ENCODE measurements at regions not wholly inside any gene's neighbourhood (a gene's known extent, or its start where the extent isn't known, plus 50 kb on each side); places are given as distances from the start of the nearest gene placed in this dataset.

GRCh38 chrX:4878640-4879039 is 1165.2 kb upstream of the PRKX start:
- CTCF ChIA-PET, result no interaction called here

More at GRCh38 chrX:4878640-4879039, 1165.2 kb upstream of the PRKX start:
- H3K79me2 ChIP-seq (ENCODE audit: control insufficient read depth, insufficient read depth, low read length), result no peaks in the 10 kb centered on the region
- H3K4me2 ChIP-seq (ENCODE audit: insufficient read depth, low read length), result no peak overlapping the region
- TF ChIP-seq MAX (IDR thresholded peaks at IDR 0.05; ENCODE audit: insufficient read depth, insufficient read length), result no peak
- no peak for TF ChIP-seq POLR2AphosphoS5 (IDR thresholded peaks at IDR 0.05; ENCODE audit: insufficient read depth, low read depth, low read length)
- no peak for TF ChIP-seq POLR2A (IDR thresholded peaks at IDR 0.05; ENCODE audit: low read depth, low read length)
- TF ChIP-seq EZH2 (IDR thresholded peaks at IDR 0.05; ENCODE audit: borderline replicate concordance, low read depth, low read length, severe bottlenecking), result no peak
- TF ChIP-seq JUN (IDR thresholded peaks at IDR 0.05; ENCODE audit: borderline replicate concordance, insufficient read depth, insufficient read length, low read depth), result no peak
- TF ChIP-seq, protein P1, sequence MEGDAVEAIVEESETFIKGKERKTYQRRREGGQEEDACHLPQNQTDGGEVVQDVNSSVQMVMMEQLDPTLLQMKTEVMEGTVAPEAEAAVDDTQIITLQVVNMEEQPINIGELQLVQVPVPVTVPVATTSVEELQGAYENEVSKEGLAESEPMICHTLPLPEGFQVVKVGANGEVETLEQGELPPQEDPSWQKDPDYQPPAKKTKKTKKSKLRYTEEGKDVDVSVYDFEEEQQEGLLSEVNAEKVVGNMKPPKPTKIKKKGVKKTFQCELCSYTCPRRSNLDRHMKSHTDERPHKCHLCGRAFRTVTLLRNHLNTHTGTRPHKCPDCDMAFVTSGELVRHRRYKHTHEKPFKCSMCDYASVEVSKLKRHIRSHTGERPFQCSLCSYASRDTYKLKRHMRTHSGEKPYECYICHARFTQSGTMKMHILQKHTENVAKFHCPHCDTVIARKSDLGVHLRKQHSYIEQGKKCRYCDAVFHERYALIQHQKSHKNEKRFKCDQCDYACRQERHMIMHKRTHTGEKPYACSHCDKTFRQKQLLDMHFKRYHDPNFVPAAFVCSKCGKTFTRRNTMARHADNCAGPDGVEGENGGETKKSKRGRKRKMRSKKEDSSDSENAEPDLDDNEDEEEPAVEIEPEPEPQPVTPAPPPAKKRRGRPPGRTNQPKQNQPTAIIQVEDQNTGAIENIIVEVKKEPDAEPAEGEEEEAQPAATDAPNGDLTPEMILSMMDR (IDR thresholded peaks at IDR 0.05; ENCODE audit: extremely low read depth in 1 of 2, insufficient read depth in 1 of 2, low read depth in 1 of 2, low read length in 2 of 2), result no peak
- no peak for TF ChIP-seq MYC (IDR thresholded peaks at IDR 0.05; ENCODE audit: low read depth, low read length)
- TF ChIP-seq FOS (IDR thresholded peaks at IDR 0.05; ENCODE audit: borderline replicate concordance, insufficient read depth, low read length), result no peak
- no peak for TF ChIP-seq GATA2 (IDR thresholded peaks at IDR 0.05; ENCODE audit: insufficient read depth, insufficient read length, low read depth, low read length)
- no peaks in the 10 kb centered on the region for H4K20me1 ChIP-seq (replicated peaks; ENCODE audit: control insufficient read depth, extremely low read depth, insufficient read depth, low read length)
- H3K36me3 ChIP-seq (ENCODE audit: control insufficient read depth in 2 of 2, extremely low read depth in 1 of 2, insufficient read depth in 2 of 2, low read length in 2 of 2), result no peaks in the 10 kb centered on the region
- no peak overlapping the region for H3K27ac ChIP-seq (ENCODE audit: insufficient read depth, low read depth, low read length)
- POLR2A ChIA-PET, result no interaction called here
- H2AFZ ChIP-seq (ENCODE audit: low read depth, low read length), result no peak overlapping the region
- no peak overlapping the region for H3K4me3 ChIP-seq (replicated peaks in 1 of 3; ENCODE audit: insufficient read depth in 1 of 3, low read depth in 1 of 3, low read length in 3 of 3)
- dilution Hi-C loops (cut with MboI; ENCODE audit: extremely low pct_ligation_motif_present, low sequenced_read_pairs) (no loop called here), intact Hi-C loops (cut with micrococcal nuclease) (no loop called here)
- no peak overlapping the region for H3K9ac ChIP-seq (replicated peaks; ENCODE audit: extremely low read depth, insufficient read depth, low read length)
- FAIRE-seq, result no peak
- no peaks in the 10 kb centered on the region for H3K9me1 ChIP-seq (replicated peaks; ENCODE audit: control insufficient read depth, extremely low read depth, insufficient read depth, low read length)
- no TSS peak for BruUV-seq (replicated peaks)
- no peaks in the 10 kb centered on the region for H3K9me3 ChIP-seq (replicated peaks; ENCODE audit: control insufficient read depth, insufficient read depth, low read length)
- no peaks in the 10 kb centered on the region for H3K27me3 ChIP-seq (ENCODE audit: control insufficient read depth in 2 of 2, insufficient read depth in 2 of 2, low read length in 2 of 2)
- no peaks in the 10 kb centered on the region for H3K4me1 ChIP-seq (ENCODE audit: control insufficient read depth, extremely low read depth, insufficient read depth, low read length)
- DNase-seq (ENCODE audit: low read depth, low spot score), result no peak
